ENCODE measurements at regions not wholly inside any gene's neighbourhood (a gene's known extent, or its start where the extent isn't known, plus 50 kb on each side); places are given as distances from the start of the nearest gene placed in this dataset.

- Histone ChIP-seq H3K4me1 (peaks cover 0 to 10% (median 0%) of the 10 kb centered on the region in 4 donors), H3K27me3 (no peaks in the 10 kb centered on the region), H3K4me3 (no peak overlapping the region), H3K9me3 (no peaks in the 10 kb centered on the region), H3K36me3 (no peaks in the 10 kb centered on the region), H3K27ac (no peak overlapping the region)
- TF ChIP-seq POLR2A (IDR thresholded peaks at IDR 0.05) (no peak), CTCF (IDR thresholded peaks at IDR 0.05) (no peak)
- no peak for DNase-seq
These were observed 481.9 kb downstream of the NUP35 start for GRCh38 chr2:183606022-183606717.

- H3K36me3 ChIP-seq, result no peaks in the 10 kb centered on the region
- H3K9me3 ChIP-seq, result no peaks in the 10 kb centered on the region
- H3K4me1 ChIP-seq, result peaks cover 0 to 10% (median 0%) of the 10 kb centered on the region in 4 donors
- DNase-seq, result no peak
- H3K27me3 ChIP-seq, result no peaks in the 10 kb centered on the region
- H3K27ac ChIP-seq, result no peak overlapping the region
- no peak overlapping the region for H3K4me3 ChIP-seq
- TF ChIP-seq CTCF (IDR thresholded peaks at IDR 0.05) (no peak), POLR2A (IDR thresholded peaks at IDR 0.05) (no peak)
These were observed 482.5 kb downstream of the NUP35 start for GRCh38 chr2:183606718-183607085.

GRCh38 chr2:183607995-183608394 is 483.8 kb downstream of the NUP35 start:
- peaks cover 0 to 10% (median 0%) of the 10 kb centered on the region in 4 donors for H3K4me1 ChIP-seq

GRCh38 chr2:183608747-183609146 is 484.5 kb downstream of the NUP35 start:
- no peak for TF ChIP-seq CTCF (IDR thresholded peaks at IDR 0.05)
- no peak for TF ChIP-seq POLR2A (IDR thresholded peaks at IDR 0.05)

More at GRCh38 chr2:183607995-183608394, 483.8 kb downstream of the NUP35 start:
- H3K9me3 ChIP-seq, result no peaks in the 10 kb centered on the region
- no peak overlapping the region for H3K4me3 ChIP-seq
- no peaks in the 10 kb centered on the region for H3K36me3 ChIP-seq
- TF ChIP-seq POLR2A (IDR thresholded peaks at IDR 0.05), result no peak
- no peak for TF ChIP-seq CTCF (IDR thresholded peaks at IDR 0.05)
- H3K27me3 ChIP-seq, result no peaks in the 10 kb centered on the region
- no peak for DNase-seq
- H3K27ac ChIP-seq, result no peak overlapping the region

GRCh38 chr2:183610724-183611123 is 486.5 kb downstream of the NUP35 start:
- no peaks in the 10 kb centered on the region for H3K9me3 ChIP-seq
- DNase-seq, result no peak
- no peaks in the 10 kb centered on the region for H3K4me1 ChIP-seq
- no peak overlapping the region for H3K4me3 ChIP-seq
- no peaks in the 10 kb centered on the region for H3K36me3 ChIP-seq
- TF ChIP-seq POLR2A (IDR thresholded peaks at IDR 0.05), result no peak
- no peak for TF ChIP-seq CTCF (IDR thresholded peaks at IDR 0.05)
- H3K27ac ChIP-seq, result no peak overlapping the region
- no peaks in the 10 kb centered on the region for H3K27me3 ChIP-seq

More at GRCh38 chr2:183608747-183609146, 484.5 kb downstream of the NUP35 start:
- Histone ChIP-seq H3K4me3 (no peak overlapping the region), H3K27me3 (no peaks in the 10 kb centered on the region), H3K27ac (no peak overlapping the region), H3K4me1 (peaks cover 0 to 10% (median 0%) of the 10 kb centered on the region in 4 donors), H3K36me3 (no peaks in the 10 kb centered on the region), H3K9me3 (no peaks in the 10 kb centered on the region)
- DNase-seq, result no peak

Data from Peyer's patch (tissue), 4 donors.